ENCODE measurements at regions not wholly inside any gene's neighbourhood (a gene's known extent, or its start where the extent isn't known, plus 50 kb on each side); places are given as distances from the start of the nearest gene placed in this dataset.
"Not testable (repeated sequence)": the region's sequence is repeated elsewhere in the genome, so short reads cannot be mapped to it uniquely, and the experiment has no call there.

DNA sequence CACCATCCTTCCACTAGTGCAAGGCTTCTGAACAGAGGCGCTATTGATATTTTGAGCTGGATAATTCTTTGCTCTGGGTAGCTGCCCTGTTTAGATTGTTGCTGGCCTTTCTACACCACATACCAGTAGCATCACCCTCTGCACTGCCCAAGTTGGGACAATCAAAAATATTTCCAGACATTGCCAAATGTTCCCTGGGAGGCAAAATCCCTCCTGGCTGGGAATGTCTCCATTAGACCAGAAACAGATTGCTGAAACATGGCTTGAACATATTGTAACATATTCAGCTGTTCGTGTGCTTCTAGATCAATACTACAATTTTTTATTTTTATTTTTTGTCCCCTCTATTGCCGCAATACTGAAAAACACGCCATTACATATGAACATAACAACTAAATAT, 174.6 kb downstream of the ABCA8 start:
- DNase-seq (ENCODE audit: low spot score), result no peak

GRCh38 chr17:68778726-68779125, 176.5 kb downstream of the ABCA8 start:
- no peak for DNase-seq (ENCODE audit: low spot score)

GRCh38 chr17:68777856-68778694, 176.9 kb upstream of the FAM20A start:
- DNase-seq (ENCODE audit: low spot score), result no peak

- DNase-seq (ENCODE audit: low spot score), result peak; percentile 45
These were observed 176.2 kb upstream of the FAM20A start for GRCh38 chr17:68777243-68777855.

DNA sequence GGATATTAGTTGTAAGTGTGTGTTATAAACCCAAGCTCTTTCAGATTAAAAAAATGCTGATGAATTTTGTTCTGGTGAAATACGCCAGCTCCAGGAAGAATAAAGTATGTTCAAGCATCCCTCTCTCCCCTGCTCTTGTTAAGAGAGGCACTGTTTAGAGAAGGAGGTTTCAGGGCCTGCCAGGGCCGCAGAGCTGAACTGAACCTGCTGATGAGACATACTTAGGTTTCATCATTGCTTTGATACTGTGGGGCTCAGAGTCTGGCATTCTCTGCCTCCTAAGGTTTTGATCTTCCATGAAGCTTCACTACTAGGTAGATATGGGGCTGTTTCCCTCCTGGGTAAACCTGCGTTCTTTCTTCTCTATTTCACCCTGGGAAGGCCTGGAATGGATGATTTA, 175.3 kb upstream of the FAM20A start:
- no peak for DNase-seq (ENCODE audit: low spot score)

- no peak for DNase-seq (ENCODE audit: low spot score)
These were observed 174.8 kb upstream of the FAM20A start for GRCh38 chr17:68775969-68776368.

DNA sequence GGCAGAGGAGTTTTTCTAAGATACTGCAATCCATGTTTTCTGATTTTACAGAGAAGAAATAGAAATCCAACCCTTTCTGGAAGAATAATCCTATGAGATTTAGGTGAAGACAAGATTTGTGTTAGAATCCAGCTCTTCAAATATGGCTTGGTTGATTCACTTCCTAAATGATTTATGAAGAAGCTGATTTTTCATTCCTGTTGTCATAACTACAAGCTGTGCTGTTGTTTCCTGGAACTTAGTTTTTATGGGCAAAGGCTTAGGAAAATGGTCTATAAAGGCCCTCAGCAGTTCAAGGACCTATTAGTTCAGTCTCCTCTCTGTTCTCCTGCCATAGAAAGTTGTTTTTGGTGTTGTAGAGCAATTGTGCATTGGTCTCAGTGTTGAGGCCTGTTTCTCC, 174.2 kb upstream of the FAM20A start:
- no peak for DNase-seq (ENCODE audit: low spot score)

- DNase-seq (ENCODE audit: low spot score), result peak; percentile 51
These were observed 170.8 kb upstream of the FAM20A start for GRCh38 chr17:68771867-68772515.

DNA sequence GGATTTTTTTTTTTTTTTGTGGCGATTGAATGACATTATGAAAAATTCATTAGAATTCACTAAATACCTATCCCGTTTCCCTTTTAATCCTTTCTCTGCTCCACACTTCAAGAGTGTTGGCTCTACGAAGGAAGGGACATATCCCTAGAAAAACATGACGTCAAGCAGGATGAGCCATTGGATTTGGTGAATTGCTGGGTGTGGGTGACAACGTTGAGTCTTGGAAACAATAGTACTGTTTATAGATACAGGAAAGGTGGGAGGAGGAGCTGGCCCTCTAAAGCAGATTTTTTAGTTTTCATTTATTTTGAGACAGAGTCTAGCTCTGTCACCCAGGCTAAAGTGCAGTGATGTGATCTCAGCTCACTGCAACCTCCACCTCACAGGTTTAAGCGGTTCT, 167.6 kb upstream of the FAM20A start:
- no peak for DNase-seq (ENCODE audit: low spot score)

- no peak for DNase-seq (ENCODE audit: low spot score)
These were observed 165.5 kb upstream of the FAM20A start for GRCh38 chr17:68766640-68767039.

- no peak for DNase-seq (ENCODE audit: low spot score)
These were observed 162.4 kb upstream of the FAM20A start for GRCh38 chr17:68763562-68763961.

DNA sequence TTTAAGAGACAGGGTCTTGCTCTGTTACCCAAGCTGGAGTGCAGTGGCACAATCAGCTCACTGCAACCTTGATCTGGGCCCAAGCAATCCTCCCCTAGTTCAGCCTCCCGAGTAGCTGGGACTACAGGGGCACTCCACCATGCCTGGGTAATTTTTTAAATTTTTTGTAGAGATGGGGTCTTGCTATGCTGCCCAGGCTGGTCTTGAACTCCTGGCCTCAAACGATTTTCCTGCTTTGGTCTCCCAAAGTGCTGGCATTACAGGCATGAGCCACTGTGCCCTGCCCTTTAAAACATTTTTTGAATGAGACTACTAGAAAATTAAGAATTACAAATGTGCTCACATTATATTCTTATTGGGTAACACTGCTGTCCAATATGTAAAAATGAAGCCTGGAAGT, 161.7 kb upstream of the FAM20A start:
- no peak for DNase-seq (ENCODE audit: low spot score)

DNA sequence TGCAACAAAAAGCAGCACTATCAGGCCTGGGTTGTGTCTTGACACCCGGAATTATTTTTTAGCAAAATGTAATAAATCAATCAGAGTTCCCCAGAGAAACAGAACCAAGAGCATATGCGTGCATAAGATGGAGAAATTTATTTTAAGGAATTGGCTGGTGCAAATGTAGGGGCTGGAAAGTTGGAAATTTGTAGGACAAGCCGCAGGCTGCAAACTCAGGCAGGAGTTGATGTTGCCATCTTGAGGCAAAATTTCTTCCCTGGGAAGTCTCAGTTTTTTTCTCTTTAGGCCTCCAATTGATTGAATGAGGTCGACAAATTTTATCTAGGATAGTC, 158.9 kb upstream of the FAM20A start:
- no peak for DNase-seq (ENCODE audit: low spot score)

GRCh38 chr17:68759343-68760140, 158.4 kb upstream of the FAM20A start:
- DNase-seq (ENCODE audit: low spot score), result peak; percentile 13

- no peak for DNase-seq (ENCODE audit: low spot score)
These were observed 157.8 kb upstream of the FAM20A start for GRCh38 chr17:68759002-68759342.

- not testable (repeated sequence) for DNase-seq (ENCODE audit: low spot score)
These were observed 156.9 kb upstream of the FAM20A start for GRCh38 chr17:68757866-68758757.

GRCh38 chr17:68753985-68754769, 153.0 kb upstream of the FAM20A start:
- no peak for DNase-seq (ENCODE audit: low spot score)

DNA sequence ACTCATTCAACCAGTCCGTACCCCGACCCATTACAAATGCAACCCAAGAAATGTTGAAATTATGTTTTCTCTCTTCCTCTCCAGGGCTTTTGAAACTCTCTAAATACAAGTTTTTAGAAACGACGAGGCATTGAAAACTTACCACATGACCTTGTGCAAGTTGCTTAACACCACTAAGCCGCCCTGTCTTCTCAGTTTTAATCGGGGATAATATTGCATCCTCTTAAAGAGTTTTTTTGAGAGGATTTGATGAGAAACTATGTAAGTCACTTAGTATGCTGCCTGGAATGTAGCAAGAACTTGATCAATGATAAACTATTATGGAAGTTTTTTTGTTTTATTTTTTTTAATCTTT, 149.0 kb upstream of the FAM20A start:
- DNase-seq (ENCODE audit: low spot score), result no peak

DNA sequence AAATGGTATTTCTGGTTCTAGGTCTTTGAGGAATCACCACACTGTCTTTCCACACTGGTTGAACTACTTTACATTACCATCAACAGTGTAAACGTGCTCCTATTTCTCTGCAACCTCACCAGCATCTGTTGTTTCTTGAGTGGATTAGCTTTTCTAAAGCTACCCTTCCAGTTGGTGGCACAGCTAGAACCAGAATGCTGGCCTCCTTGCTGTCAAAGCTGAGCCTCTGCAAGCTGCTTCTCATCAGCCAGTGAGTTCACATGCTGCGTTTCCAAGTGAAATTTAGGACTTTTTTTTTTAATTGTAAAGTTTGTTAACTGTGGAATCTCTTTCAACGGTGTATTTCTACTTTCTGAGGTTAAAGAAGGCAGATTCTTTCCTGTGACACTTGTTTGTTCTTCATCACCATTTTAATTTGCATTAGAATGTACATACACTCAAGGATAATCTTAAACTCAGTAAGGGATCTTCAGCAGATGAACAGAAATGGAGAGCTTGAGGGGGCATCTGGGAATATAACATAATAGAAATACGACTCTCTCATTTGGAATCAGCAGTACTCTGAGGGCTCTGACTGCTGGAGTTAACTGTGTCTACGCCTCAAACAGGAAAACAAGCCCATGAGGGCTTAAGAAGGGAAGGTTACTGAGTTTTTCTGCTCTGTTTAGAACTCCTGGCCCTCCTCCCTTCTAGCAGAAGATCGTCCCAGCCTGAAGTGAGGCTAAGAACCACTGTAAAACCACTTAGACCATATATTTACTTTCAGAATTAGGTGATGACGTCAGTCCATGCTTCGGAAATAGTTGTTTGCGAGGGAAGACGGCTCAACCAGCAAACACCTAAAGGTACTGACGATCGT, 148.4 kb upstream of the FAM20A start:
- DNase-seq (ENCODE audit: low spot score), result no peak

- no peak for DNase-seq (ENCODE audit: low spot score)
These were observed 147.2 kb upstream of the FAM20A start for GRCh38 chr17:68748381-68748780.

Data from germinal center (tissue), 1 donor.